ENCODE measurements at regions not wholly inside any gene's neighbourhood (a gene's known extent, or its start where the extent isn't known, plus 50 kb on each side); places are given as distances from the start of the nearest gene placed in this dataset.

DNA sequence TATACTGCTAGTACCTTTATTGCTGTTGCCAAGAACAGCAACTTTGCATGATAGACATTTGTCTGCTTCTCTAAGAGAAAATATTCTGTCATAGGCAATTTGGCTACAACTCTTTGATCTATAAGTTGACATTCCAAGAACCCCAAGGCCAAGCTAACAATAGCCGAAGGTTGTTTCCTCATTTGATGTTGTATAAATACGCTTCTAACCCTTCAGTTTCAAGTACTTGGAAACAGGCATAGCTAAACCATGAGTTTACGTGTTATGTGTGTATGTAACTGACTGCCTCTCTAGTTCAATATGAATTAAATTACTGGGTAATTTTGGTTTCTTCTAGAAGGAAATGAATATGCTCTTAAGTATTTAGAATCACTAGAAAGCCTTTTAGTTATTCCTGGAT, 1034.0 kb downstream of the TLE4 start:
- no peak for DNase-seq (ENCODE audit: extremely low read depth, low read depth, low spot score)

DNA sequence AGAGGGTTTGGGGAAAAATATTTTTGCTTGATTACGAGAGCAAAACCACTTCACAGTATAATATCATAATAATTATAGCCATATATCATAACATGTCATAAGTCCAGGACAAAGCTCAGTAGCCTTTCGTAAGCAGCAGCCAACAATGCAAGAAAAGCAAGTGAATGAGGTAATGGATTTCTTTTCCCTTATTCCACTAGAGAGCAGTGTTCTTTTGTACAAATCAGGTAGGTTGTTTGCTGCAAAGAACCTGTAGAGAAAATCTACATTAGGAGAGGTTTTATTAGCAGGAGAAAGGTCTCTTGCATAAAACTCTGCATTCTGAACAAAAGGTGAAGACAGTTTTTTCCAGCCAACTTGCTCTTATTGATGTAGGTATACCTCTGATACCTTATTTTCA, 1033.4 kb downstream of the TLE4 start:
- no peak for DNase-seq (ENCODE audit: extremely low read depth, low read depth, low spot score)

DNA sequence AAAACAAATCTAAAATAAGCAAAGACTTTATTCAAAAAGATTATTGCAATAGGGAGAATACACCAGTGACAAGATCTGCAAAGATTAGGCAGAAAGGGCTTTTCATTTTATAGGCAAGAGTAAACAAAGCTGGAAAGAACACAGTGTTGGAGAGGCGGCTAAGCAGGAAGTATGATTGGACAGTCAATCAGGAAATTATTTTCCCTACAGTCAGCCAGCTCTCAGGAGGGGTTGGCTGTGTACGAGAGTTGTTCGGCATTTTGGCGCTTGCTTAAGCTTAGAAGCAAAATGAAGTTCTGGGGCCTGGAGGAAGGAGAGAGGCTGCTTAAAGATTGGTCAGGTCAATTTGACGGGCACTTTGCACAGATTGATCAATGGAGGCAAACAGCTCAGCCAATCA, 1030.5 kb downstream of the TLE4 start:
- no peak for DNase-seq (ENCODE audit: extremely low read depth, low read depth, low spot score)

DNA sequence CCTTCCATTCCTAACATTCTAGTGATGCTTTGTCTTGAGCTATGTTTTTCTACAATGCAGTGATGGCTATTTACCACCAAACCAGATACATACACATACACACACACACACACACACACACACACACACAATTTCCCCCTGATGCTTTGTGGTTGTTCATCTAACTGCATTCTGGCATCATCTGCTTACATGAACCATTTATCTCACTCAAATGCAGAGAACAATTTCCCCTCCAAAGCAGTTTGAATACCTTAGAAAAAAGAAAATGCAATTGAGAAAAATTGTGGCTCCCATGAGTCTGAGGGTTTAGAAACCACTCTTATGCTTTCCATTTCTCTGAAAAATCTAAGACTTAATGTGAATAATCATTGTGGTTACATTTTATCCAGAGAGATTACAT, 1024.8 kb downstream of the TLE4 start:
- DNase-seq (ENCODE audit: extremely low read depth, low read depth, low spot score): no peak

DNA sequence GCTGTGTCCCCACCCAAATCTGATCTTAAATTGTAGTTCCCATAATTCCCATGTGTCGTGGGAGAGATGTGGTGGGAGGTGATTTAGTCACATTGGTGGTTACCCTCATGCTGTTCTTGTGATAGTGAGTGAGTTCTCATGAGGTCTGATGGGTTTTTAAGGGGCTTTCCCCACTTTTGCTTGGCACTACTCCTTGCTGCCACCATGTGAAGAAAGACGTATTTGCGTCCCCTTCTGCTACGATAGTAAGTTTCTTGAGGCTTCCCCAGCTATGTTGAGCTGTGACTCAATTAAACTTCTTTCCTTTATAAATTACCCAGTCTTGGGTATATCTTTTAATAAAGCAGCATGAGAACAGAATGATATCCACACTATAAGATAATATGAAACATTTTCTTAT, 1023.4 kb downstream of the TLE4 start:
- DNase-seq (ENCODE audit: extremely low read depth, low read depth, low spot score): no peak

DNA sequence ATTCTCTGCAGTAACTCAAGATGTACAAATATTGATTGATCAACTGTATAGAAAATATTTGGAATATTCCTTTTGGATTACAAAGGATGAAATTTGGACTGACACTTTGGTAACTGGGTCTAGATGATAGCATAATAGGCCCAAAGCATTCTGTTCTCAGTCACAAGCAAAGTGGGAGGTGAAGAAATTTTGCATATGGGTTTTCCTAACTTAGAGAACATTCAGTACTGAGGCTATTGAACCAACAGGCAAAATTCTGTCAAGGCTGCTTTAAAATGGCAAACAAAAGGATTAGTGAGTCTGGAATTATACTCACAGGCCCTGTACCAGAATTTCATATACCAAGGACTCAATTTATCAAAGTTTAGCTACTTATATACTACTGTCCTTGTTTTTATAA, 1020.6 kb downstream of the TLE4 start:
- no peak for DNase-seq (ENCODE audit: extremely low read depth, low read depth, low spot score)

DNA sequence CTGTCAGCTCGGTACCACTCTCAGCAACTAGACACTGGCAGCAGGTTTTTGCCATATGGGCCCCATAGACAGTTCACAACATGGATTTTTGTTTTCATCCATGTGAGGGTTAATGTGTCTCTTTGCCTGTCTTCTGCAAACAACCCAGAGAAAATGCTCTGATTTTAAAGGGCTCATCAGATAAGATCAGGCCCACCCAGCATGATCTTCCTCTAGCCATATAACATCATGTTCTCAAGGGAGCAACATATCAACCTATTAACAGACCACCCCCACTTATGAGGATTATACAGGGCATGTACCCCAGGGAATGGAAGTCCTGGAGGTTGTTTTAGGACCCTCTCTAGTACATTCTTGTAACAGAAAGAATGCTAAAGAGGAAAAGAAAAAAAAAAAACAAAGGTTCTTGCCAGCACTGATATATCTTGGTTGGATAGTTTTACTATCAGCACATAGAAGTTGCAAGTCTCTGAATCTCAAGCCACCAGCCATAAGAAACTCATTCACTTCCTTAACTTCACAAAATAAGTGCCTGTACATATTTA, 1015.1 kb downstream of the TLE4 start:
- DNase-seq (ENCODE audit: extremely low read depth, low read depth, low spot score): no peak

DNA sequence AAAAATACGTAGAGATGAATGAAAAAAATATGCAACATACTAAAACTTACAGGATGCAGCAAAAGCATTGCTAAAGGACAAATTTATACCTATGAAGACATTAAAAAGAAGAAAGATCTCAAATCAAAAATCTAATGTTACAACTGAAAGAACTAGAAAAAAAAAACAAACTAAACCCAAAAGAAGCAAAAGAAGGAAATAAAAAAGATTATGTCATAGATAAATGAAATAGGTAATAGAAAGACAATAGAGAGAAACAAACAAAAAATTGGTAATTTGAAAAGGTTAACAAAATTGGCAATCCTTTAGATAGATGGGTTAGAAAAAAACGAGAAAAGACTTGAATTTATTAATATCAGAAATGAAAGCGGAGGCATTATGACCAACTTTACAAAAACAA, 1000.2 kb downstream of the TLE4 start:
- no peak for DNase-seq (ENCODE audit: extremely low read depth, low read depth, low spot score)

DNA sequence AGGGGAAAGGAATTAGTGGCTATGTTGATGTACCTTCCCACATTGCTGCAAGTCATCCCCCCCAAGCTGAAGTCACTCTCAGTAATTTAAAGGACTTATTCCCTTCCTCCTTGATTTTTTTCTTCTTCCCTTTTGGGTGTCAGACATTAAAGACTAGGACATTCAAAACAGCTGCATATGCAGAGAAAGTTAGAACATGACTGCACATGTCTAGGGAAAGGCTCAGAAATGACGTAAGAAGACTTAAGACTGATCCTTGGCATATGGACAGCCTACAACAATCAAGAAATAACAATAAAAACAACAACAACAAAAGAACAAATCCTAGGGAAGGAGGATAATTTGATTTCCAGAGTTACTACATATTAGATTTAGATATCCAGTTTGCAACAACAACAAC, 997.5 kb downstream of the TLE4 start:
- DNase-seq (ENCODE audit: extremely low read depth, low read depth, low spot score): no peak

DNA sequence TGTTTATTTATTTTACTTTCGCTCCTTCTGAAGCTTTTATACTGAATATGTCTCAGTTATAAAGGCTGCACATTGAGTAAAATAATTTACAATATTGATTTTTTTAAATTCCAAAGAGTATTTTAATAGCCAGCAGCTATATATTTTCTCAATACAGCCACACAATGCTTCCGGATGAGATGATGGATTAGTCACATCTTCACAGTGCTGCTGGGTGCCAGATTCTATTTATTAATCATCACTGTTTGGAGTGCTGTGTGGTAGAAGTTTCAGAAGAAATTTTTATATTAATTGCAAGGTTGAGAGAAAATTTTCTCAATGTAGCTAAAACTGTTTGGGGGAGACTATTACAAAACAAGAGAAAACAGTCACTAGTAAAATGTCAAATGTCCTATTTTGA, 989.8 kb downstream of the TLE4 start:
- no peak for DNase-seq (ENCODE audit: extremely low read depth, low read depth, low spot score)

DNA sequence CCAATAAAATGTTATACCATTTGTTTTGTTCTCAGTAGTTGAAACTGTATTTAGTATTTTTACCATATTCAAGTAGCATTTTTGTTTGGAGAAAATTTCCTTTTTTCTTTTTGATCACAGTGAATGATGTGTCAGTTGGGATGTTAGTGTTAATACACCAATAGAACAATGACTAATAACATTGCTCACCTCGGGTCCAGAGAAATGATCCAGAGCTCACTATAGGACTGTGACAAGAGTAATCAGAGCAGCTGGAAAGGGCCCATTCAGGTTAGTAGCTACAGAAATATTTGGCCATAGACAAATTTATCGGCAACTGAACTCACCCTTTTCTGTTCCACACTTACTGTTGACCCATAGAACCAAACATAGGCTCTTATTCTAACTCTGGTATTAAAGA, 989.2 kb downstream of the TLE4 start:
- DNase-seq (ENCODE audit: extremely low read depth, low read depth, low spot score): no peak

DNA sequence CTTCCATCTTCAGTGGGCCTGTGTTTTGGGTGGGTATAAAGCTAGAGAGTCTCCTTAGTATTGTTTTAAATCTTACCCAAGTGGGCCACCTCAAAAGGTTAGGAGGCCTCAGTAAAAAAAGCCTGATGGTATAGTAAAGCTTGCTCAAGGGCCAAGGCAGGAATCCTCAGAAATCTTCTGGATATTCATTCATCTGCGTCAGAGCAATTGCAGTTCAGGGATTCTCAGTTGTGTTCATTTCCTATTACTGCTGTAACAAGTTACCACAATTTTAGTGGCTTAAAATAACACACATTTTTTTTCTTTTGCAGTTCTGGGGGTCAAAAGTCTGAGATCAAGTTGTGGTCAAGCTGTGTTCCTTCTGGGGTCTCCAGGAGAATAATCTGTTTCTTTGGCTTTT, 985.5 kb downstream of the TLE4 start:
- DNase-seq (ENCODE audit: extremely low read depth, low read depth, low spot score): no peak

DNA sequence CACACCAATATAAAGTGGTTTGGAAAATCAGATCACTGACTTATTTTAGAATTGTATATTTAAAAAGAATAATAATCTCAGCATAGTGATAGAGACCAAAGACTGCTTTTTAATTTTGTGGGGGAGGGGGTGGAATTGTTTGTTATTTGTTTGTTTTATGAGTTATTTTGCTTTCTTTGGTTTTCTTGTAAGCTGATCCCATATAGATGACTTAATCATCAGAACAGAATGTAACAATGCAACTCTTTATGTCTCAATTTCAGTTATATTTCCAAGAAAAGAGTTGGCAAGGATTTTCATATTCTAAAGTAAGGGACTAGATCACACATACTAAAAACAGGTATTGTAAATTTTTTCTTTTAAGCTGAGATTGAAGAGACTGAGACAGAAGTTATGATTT, 984.9 kb downstream of the TLE4 start:
- DNase-seq (ENCODE audit: extremely low read depth, low read depth, low spot score): no peak

DNA sequence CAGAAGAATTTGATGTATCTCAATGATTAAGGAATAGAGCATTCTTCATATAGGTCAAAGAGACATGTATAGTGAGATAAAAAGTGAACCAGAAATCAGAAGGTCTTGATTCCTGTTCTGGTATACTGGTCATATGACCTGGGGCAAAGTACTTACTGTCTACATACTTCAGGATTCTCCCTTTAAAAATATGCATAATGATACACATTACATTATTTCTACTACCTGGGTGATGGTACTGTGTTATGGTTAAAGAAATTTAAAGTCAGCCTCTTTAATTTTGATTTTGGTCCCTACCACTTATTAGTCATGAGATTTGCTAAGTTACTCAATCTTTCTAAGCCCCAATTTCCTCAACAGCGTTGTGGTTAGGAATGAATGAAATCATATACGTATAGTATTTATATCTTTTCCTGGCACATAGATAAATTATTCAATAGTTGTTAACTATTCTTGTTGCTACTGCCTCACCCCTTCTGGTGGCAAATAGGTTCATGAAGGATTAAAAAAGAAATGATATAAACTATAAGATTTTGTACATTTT, 984.1 kb downstream of the TLE4 start:
- DNase-seq (ENCODE audit: extremely low read depth, low read depth, low spot score): no peak

DNA sequence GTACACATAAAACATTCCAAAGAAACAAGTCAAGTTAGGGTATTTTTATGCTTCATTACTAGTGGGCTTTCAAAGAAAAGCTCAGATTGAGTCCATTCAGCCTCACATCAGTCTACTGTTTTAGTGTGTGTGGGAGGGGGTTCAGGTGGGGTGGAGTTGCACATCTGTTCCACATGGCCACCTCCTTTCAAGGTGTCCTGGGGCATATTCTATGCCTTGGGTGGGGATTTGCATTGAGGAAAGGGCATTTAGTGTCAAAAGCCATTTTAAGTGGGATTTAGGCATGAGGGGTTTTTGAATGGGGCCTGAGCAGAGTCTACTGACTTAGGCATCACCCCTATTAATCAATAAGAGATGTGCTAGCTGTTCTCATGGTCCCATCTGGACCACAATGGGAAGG, 983.1 kb downstream of the TLE4 start:
- no peak for DNase-seq (ENCODE audit: extremely low read depth, low read depth, low spot score)

DNA sequence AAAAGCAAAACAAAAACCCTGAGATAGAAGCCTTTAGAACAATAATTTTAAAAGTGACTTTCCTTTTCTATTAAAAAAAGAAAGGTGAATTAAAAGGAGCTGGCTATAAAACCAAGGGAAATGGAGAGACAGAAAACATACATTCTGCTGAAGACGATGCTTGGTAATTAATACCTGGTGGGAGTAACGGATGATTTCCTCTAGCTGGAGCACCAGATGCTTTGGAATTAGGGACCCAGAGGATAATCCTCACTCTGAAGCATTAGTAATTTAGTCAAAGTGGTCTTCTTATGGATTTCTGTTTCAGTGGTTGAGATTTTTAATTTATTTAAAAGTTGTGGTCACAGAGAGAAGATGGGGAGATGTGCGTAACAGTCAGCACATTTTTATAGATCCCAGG, 982.5 kb downstream of the TLE4 start:
- no peak for DNase-seq (ENCODE audit: extremely low read depth, low read depth, low spot score)

DNA sequence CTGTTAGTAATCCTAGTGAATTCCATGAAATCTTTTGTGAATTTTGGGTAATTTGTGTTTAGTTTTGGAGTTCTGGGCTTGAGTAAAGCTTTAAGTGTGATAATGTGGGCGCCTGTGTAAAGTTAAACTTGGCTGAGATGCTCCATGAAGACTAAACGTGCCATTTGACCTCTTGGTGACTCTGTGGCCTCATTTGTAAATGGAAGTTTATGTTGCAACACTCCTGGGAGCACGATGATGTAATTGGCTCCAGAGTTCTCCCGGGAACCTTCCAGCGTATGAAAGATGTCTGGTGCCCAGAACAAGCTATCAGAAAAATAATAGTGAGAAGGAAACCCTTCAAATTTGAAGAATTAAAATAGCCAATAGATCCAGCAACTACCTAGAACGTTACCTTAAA, 981.2 kb downstream of the TLE4 start:
- no peak for DNase-seq (ENCODE audit: extremely low read depth, low read depth, low spot score)

DNA sequence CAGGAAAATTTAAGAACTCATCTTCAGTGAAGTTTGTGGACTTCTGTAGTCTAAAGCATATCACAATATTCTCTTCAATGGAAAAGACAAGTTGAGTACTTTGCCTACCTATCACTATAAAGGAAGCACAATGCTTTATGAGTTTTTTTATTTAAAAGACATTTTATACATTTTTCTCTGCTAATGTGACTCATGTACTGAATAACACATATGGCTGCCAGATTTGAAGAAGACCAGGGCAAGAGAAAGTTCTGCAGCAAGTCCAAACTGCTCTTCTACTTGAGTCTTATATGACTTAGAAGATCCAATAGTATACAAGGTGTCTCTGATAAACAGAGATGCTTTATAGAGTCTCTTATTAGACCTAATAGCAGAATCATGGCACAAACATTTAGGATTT, 978.4 kb downstream of the TLE4 start:
- DNase-seq (ENCODE audit: extremely low read depth, low read depth, low spot score): no peak

DNA sequence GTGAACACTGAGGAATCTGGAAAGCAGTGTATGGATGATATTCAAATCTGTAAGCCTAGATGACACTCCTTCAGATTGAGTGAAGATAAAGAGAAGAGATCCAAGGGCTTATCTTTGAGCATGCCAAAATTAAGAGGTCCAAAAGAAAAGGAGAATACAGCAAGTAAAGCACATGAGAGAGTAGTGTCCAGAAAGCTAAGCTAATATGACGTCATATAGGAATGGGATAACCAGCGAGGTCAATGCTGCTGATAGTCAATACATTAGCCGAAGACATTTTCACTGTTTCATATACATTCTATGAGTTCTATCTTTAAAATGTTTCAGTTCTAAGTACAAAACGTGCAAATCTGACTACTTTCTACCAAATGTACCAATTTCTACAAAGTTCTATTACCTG, 975.8 kb downstream of the TLE4 start:
- DNase-seq (ENCODE audit: extremely low read depth, low read depth, low spot score): no peak

DNA sequence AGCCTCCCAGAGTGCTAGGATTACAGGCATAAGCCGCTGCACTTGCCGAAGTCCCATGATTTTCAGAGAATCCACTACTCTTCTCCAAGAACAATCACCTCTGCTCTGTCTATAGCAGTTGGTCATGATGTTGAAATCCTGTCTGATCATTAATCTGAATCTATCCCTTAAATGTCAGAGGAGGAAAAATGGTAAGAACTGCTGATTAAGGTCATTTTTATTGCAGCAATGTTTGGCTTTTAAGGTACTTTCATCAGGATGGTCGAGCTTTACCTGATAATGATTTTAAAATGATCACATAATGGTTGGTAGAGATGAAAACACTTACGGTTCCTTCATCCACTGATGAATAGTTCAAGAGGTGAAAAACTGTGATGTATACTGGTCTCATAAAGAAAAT, 968.6 kb downstream of the TLE4 start:
- no peak for DNase-seq (ENCODE audit: extremely low read depth, low read depth, low spot score)

DNA sequence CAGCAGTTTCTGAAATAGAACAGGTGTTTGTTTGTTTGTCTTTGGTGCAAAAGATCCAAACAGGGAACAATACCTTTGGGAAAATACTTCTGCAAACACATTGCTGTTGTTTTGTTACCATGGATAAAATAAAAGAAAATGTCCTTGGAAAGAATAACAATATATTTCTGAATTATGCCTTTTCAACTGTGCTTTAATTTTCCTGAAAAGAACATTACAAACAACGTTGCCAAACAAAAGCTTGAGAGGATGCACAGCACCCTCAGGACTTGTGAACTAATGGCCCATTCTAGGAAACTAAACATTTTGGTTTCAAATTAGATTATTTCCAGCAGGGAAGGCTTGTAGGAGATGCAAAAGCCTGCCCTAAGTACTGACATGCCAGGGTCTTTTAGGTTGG, 967.2 kb downstream of the TLE4 start:
- DNase-seq (ENCODE audit: extremely low read depth, low read depth, low spot score): no peak

DNA sequence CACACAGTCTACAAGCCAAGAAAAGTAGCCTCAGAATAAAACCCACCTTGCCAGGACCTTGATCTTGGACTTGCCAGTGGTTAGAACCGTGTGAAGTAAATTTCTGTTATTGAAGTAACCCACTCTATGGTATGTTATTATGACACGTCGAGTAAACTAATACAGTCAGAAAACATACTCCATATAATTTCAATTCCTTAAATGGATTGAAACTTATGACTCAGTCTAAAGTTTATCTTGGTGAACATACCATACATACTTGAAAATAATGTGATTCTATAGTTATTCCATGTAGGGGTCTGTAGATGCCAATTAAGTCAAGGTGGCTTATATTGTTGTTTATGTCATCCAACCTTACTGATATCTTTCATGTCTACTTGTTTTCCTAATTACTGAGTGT, 950.7 kb downstream of the TLE4 start:
- DNase-seq (ENCODE audit: extremely low read depth, low read depth, low spot score): no peak

DNA sequence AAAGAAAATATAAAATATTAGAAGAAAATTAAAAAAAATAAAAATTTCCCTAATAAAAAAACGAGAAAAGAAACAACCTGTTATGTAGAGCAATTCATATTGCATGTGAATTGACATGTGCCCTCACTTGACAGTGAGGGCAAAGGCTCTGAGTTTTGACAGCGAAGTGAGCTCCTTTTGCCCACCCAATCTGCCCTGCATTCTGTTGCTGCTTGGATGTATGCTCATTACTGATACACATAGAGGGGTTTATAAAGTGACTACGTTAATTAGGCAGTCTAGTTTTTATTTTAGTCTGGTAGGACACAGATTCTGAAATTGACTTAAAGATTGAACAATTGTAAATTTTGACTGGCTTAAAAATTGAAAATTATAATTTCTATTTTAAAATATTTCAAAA, 949.4 kb downstream of the TLE4 start:
- no peak for DNase-seq (ENCODE audit: extremely low read depth, low read depth, low spot score)

DNA sequence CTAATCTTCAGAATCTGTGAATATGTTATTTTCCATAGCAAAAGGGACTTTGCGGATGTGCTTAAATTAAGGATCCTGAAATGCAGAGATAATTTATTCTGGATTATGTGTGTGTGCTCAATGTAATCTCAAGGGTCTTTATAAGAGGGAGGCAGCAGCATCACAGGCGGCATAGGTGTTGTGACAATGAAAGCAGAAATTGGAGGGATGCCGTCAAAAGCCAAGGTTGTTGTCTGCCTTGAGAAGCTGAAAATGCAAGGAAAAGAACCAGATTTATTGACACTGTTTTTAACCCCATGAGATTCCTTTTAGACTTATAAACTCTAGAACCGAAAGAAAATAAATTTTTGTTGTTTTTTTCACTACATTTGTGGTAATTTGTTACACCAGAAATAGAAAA, 948.5 kb downstream of the TLE4 start:
- DNase-seq (ENCODE audit: extremely low read depth, low read depth, low spot score): no peak

Data from glomerular endothelial cell (primary cell).